GM21717 (cell line): ENCODE measurements at regions not wholly inside any gene's neighbourhood (a gene's known extent, or its start where the extent isn't known, plus 50 kb on each side); places are given as distances from the start of the nearest gene placed in this dataset.
A peak's percentile ranks its signal among the peaks of the same experiment; 100 is the strongest.
"Not testable (repeated sequence)": the region's sequence is repeated elsewhere in the genome, so short reads cannot be mapped to it uniquely, and the experiment has no call there.

Experiments
- ATAC-seq: cut with Tn5 transposase; IDR thresholded peaks from one replicate; pipeline ENCODE4 v1.9.1; 2021; ENCODE audit warnings: mild to moderate bottlenecking, moderate library complexity; ENCODE audit not compliant: unreplicated experiment

DNA sequence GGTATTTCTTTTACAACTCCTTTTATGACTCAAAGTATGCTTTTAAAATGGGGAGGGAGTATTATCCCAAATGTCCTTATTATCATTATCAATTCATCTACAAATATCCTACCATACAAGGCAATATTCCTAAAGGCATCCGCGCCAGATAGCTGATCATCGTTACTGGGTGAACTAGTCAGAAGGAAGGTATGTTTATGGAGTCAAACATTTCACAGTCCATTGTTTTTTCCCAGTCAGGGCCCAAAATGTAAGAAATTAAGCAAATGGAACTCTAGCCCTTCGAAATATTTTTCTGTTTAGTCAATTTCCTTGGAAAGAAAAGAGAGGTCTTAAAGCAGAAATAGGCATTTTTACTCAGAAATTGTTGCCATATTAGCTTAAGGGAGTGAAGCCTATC, 188.5 kb upstream of the CCNG1 start:
- ATAC-seq: no peak

DNA sequence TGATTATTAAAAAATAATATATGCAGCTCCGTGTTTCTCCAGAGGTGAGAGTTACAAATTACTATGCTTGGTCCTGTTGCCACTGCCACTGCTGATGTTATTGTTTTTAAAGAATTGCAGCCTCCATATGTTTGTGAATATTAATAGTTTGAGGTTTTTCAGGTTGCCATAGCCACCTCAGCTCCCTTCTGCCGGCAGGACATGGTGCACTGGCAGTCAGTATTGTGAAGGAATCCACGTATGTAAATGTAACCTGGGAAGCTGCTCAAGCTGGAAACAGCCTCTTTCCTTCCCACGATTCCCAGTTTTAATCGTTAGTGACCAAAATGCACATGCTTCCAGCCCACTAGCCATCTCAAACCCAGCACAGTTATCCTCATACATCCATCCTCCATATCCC, 184.4 kb upstream of the CCNG1 start:
- ATAC-seq: no peak

DNA sequence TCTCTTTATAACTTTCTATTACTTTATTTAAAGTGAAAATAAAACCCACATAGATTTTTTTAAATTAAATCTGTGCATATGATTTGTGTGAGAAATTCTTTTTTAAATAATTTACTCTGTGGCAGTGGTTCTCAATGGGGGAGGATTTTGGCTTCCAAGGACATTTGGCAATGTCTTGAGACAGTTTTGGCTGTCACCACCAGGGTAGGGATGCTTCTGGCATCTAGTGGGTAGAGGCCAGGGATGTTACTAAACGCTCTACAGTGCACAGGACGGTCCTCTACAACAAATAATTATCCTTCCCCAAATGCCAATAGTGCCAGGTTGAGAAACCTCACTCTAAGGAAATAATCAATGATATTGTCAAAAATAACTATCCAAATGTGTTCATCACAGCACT, 177.9 kb upstream of the CCNG1 start:
- no peak for ATAC-seq

DNA sequence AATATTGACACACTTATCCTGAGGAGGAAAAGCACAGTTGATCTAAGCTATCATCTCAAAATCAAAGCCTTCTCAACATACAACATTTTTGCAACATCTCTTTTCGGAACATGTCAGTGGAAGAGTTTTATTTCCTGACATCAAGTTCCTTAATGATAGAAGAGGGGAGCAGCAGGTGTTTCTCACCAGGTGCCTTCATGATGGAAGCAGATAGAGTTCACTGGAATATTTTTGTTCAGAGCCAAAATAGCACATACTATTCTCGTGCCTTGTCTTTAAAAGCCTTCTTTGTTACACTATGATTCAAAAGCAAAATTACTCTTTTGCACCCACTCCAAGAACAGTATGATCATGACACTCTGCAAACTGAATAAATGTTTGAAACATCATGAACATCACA, 176.9 kb upstream of the CCNG1 start:
- ATAC-seq: no peak

DNA sequence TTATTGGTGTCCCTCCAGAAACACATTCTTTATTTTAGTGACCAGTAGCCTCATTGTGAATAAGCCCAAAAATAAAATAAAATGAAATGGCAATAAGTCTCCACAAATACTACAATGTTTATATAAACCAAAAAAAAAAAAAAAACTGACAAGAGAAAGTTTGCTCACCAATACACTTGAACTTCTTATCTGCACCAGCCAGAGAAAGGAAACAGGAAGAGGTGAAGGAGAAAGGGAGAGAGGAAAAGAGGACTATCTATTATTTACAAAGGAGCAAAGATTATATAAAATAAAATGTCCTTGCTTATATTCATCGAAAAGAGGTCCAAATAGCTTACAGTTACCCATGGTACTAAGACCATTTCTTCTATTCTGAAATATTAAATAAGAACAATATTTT, 176.4 kb upstream of the CCNG1 start:
- ATAC-seq: no peak

DNA sequence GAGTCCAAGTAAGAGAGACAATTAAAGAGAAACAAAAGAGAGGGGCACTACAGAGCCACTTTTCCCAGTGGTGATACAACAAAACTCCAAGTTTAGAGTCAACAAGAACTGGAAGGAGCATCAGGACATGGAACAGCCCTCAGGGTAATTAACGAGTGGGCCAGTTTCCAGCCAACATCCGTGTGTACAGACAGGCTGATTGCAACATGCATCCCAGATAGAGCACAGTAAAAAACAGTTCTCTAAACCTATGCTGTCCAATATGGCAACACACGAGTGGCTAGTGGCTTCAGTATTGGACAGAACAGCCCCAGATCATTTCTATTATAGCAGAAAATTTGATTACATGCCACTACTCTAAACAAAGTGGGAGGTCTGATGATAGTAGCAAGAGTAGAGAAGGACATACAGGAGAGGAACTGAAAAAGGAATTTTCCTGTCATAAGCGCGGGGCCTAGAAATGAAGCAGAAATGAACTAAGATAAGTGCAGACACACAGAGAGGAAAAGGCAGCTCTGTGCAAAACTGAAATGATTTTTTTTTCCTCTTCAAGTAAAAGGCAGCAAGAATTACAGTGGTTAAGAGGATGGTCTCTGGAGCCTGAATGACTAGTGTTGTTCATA, 175.6 kb upstream of the CCNG1 start:
- ATAC-seq: no peak

DNA sequence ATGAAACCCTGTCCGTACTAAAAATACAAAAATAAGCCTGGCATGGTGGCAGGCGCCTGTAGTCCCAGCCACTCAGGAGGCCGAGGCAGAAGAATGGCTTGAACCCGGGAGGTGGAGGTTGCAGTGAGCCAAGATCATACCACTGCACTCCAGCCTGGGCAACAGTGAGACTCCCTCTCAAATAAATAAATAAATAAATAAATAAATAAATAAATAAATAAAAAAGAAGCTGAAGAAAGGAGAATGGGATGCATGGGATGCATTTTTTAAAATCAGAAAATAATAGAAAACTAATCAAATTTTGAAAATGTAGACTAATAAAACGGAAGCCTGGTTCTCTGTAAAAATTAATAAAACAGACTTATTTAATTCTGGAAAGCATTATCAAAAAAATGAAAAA, 171.1 kb upstream of the CCNG1 start:
- not testable (repeated sequence) for ATAC-seq

DNA sequence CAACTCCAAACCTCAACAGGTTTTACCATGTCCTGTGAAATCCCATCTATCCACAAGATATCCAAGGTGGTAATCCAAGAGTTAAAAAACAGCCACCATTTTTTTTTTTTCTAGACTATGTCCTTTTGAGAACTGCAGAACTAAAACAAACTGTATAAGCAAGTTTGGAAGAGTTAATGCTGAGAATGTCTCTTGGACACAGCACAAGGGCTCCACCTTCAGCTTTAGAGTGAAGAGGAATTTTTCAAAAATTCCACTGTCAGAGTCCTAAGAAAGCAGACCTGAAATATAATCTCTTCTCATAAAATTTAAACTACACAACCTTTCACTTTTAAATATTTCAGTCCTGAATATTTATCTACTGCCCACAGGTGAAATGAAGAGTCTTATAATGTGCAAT, 167.8 kb upstream of the CCNG1 start:
- no peak for ATAC-seq

DNA sequence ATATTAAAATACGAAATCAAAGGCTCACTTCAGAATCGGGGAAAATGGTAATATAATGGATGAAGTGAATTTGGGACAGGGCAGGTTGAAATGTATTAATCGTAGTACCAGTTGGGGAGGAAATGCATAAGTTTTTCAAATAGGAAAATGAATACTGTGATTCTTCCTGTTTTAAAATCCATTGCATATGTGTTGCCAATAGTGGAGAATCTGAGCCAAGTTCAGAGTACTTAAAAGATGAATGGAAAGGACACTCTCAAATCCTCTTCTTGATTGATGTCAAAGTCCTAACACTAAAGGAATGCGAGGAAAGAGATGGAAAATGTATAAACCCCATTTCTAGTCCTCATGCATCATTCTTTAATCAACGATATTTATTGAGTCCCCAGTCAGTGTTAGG, 160.9 kb upstream of the CCNG1 start:
- no peak for ATAC-seq

DNA sequence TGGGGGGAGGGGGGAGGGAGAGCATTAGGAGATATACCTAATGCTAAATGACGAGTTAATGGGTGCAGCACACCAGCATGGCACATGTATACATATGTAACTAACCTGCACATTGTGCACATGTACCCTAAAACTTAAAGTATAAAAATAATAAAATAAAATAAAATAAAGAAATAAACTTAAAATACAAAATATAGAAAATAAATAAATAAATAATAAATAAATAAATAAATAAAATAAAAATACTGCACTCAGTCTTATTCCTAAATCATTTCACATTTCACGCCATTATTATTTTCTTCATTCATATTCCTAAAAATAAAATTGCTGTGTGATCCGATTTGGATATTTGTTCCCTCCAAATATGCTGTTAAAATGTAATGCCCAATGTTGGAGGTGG, 156.5 kb upstream of the CCNG1 start:
- ATAC-seq: not testable (repeated sequence)

DNA sequence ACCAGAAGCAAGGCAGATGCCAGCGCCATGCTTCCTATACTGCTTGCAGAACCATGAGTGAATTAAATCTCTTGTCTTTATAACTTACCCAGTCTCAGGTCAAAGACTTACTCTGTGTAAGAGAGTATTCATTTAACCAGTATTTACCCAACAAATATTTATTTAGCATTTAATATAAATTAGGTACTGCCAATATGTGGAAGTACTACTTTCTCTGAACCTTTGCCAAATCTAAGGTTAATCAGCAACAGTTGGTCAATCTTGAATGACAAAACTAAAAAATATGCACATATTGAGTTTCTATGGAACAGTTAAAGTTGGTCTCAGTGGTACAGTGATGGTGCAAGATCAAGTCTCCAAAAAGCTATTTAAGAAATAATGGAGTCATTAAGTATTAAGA, 155.9 kb upstream of the CCNG1 start:
- ATAC-seq: no peak

DNA sequence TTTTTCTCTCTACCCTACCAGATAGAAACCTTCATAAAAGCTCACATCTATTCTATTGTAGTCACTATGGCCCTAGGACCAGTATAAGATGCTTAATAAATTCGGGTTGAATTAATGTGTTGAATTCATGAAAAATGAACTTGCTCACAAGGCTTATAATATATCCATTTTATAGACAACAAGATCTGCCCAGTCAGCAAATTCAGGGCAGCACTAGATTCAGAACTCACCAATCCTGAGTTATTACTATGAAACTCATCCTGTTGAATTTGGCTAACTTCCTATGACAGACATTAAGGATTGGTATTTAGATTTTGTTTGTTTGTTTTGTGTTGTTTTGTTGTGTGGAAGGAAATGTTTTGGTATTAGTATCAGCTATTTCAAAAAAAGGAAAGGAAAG, 143.6 kb upstream of the CCNG1 start:
- no peak for ATAC-seq

DNA sequence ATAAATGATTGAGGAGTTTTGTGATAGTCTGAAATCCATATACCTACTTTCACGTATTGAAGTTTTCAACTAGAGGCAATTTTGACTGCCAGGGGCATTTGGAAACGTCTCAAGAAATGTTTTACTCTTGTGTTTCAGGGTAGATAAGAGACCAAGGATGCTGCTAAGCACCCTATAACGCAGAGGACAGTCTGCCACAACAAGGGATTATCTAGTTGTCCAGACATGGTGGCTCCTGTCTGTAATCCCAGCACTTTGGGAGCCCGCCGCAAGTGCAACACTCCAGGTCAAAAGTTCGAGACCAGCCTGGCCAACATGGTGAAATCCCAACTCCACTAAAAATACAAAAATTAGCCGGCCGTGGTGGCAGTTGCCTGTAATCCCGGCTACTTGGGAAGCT, 133.7 kb upstream of the CCNG1 start:
- ATAC-seq: no peak

DNA sequence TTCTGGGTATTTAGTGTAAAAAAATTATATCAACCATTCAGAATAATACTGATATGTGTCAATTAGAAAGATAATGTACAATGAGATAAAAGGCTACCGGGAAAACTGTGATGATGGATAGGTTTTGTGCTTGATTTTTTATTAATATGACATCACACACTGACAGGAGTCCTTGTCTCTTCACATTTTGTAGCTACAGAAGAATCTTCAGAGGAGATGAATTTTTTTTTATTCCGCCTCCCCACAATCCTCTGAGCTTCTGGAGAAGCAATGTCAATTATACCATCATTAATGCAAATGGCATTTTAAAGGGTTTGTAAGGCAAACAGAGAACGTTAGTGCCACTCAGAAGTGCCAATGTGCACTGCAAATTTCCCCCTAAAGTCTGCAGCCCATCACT, 131.7 kb upstream of the CCNG1 start:
- no peak for ATAC-seq

DNA sequence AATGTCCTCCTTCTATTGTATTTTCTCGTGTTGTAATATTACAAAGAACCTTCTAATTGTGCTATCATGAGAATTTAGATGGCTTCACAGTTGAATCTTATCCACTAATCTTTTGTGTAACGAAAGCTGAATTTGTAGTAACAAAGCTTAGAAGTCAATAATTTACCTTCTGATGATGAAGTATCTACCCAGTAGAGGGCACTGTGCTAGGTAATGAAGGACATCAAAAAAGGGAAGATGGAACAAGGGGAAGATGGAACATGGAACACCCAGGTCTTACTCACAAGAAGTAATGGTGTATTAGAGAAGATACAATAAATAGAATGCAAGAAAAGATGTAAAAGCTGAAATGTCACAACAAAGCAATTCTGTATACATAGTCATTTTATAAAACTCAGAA, 131.0 kb upstream of the CCNG1 start:
- ATAC-seq: no peak

DNA sequence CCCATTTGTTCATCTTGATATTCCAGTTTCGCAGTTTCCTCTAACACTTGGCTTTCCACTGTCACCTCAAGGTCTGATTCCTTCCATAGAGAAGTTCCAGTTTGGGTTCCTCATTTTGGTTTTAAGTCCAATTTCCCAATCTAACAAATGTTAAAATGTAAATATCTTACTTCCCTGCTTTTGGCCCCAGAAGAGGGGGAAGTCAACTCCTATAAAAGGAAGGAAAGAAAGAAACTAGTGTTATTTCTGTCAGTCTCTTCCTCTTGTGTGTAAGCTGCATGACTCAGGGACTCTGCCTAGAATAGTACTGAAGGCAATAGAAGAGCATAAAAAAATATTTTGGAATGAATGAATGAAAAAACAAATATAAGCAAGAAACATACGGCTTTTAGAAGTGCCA, 127.5 kb upstream of the CCNG1 start:
- ATAC-seq: no peak

DNA sequence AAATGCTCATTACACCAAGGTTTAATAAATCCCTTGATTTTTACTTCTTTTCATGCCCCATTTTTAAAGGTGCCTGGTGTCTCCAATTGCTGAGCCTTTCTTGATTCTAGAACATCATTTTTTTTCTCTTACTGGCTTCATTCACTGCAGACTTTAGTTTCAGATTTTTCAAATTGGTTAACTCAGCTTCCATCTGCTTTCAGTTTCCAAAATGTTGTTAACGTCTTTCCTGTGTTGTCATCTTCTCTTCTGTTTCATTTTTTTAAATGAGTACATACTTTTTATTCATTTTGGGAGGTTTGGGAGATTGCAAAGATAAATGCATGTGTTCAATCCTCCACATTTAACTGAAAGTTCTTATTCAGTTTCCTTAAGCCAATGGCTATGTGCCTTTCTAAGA, 126.4 kb upstream of the CCNG1 start:
- ATAC-seq: peak; percentile 64

DNA sequence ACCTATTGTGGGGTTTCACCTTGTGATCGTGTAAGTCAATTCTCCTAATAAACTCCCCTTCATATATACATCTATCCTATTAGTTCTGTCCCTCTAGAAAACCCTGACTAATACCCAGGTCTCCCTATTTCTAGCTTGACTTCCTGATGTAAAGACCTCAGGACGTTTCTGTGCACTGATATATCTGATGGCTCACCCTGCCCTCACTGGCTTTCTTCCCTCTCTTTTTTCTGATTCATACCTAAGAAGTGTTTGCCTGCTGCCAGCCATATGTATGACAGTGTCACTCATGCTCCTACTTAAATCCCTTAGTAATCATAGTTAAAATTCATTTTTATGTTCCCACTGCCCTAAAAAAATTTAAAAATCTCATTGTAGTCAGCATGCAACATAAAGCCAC, 124.8 kb upstream of the CCNG1 start:
- no peak for ATAC-seq

DNA sequence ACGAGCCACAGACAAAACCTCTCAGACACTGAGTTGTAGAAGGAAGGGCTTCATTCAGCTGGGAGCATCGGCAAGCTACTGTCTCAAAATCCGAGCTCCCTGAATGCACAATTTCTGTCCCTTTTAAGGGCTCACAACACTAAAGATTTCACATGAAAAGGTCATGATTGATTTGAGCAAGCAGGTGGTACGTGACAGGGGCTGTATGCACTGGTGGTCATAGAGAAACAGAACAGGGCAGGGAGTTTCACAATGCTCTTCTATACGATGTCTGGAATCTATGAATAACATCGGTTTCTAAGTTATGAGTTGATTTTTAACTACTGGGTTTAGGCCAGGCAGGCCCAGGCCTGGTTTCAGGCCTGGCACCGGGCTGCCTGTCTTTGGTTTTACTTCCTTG, 124.3 kb upstream of the CCNG1 start:
- not testable (repeated sequence) for ATAC-seq

DNA sequence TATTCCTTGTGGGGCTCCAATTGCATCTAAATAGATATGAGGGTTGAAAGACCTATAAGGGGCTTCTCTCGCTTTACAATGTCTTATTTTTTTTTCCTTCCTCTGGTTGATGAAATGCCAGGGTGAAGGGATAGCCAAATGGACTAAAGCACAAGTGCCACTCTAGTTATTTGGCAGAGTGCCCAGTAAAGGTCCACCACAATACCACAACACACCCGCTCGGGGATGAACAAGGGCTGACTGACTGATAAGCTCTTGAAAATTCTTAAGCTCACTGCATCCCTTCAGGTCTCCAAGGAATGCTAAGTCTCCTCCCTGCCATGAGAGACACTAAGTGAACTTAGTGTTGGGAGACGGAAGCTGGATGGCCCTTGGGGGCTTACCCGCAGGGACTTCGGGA, 121.0 kb upstream of the CCNG1 start:
- not testable (repeated sequence) for ATAC-seq

DNA sequence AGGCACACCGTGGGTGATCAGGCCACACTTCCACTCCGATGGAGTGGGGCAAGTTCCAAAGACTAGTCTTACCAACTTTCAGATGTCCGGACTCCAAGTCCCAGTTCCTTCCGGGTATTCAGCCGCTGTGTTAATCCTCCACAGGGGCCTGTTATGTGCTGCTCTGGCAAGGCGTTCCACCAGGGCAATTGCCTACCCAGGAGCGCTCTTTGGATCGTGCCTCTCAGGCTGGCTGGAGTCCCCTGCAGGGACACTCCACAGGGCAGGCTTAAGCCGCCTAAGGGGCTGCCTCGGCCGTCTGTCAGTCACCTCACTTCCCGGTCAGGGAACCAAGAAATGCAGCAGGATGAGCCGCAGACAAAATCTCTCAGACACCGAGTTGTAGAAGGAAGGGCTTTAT, 118.7 kb upstream of the CCNG1 start:
- no peak for ATAC-seq

DNA sequence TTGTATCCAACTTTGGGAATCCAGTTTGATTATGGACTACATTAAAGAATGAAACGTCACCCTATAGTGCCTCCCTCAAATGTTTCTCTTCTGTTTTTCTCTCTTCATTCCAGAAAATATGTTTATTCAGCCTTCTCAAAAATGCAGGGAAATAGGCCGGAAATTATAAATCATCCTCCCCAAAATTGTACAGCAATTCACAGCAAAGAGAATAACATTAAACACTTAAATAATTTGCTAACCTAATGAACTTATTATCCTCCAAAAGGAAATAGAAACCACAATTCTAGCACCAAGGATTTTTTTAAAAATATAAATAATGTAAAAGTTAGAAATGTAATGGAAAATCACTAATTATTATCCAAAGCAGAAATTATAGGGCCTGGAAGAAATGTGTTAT, 115.9 kb upstream of the CCNG1 start:
- no peak for ATAC-seq
